ENCODE measurements at regions not wholly inside any gene's neighbourhood (a gene's known extent, or its start where the extent isn't known, plus 50 kb on each side); places are given as distances from the start of the nearest gene placed in this dataset.
A peak's percentile ranks its signal among the peaks of the same experiment; 100 is the strongest.
"Not testable (repeated sequence)": the region's sequence is repeated elsewhere in the genome, so short reads cannot be mapped to it uniquely, and the experiment has no call there.

DNA sequence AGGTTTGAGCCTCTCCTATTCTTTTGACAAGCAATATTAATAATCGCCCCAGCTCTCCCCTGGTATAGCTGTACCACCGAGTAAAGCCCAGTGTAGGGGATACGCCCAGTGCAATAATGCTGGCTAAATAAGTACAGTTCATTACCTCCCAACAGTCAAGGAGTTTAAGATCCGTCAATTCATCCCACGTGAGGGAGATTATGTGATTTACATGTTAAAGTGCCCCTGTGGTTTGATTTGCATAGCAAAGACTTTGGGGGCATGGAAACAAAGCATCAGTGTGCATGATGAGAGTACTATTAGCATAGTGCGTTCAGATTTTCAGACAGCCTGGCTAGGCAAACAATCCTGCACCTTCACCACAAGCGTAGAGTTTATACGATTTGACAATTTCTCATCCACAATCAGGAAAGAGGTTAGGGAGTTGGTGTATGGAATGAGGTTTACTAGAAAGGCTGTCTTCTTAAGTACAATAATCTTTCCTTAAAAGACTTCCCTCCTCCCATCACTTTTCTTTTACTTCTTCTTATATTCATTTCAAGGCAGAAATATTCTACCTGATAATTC, 754.0 kb downstream of the DIAPH3 start:
- Mint-ChIP-seq H3K4me1 (ENCODE audit: low read depth in 2 of 2) (peaks cover 0 to 14% of the 10 kb centered on the region in 2 donors), H3K4me3 (no peak overlapping the region), H3K9me3 (peaks cover 9 to 18% of the 10 kb centered on the region in 2 donors), H3K27me3 (peaks cover 14 to 22% of the 10 kb centered on the region in 2 donors), H3K27ac (no peak overlapping the region), H3K36me3 (ENCODE audit: insufficient read depth) (no peaks in the 10 kb centered on the region)
- DNase-seq (no peak), ATAC-seq (replicated peaks) (no peak)

DNA sequence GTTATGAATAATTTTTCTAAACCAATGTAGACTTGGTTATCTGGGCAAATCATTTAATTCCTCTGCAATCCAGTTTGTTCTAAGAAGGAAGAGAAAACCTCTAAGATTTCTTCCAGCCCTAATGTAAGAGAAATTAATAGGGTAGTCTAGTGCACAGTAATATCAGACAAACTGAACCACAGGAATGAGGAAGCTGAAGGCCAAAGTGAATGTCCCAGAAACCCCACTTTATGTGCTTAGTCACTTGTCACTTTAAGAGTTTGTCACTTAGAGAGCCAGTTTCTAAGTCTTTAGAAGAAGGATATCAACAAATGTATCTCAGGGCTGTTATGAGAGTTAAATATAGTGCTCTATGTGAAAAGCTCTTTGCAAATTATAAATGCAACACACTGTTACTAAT, 750.6 kb downstream of the DIAPH3 start:
- H3K27ac Mint-ChIP-seq = no peak overlapping the region
- H3K27me3 Mint-ChIP-seq = peaks cover 19 to 29% of the 10 kb centered on the region in 2 donors
- ATAC-seq (replicated peaks) = no peak
- DNase-seq = no peak
- no peaks in the 10 kb centered on the region for H3K36me3 Mint-ChIP-seq (ENCODE audit: insufficient read depth)
- no peak overlapping the region for H3K4me3 Mint-ChIP-seq
- H3K9me3 Mint-ChIP-seq = peaks cover 0 to 7% of the 10 kb centered on the region in 2 donors
- peaks cover 0 to 1% of the 10 kb centered on the region in 2 donors for H3K4me1 Mint-ChIP-seq (ENCODE audit: low read depth in 2 of 2)

DNA sequence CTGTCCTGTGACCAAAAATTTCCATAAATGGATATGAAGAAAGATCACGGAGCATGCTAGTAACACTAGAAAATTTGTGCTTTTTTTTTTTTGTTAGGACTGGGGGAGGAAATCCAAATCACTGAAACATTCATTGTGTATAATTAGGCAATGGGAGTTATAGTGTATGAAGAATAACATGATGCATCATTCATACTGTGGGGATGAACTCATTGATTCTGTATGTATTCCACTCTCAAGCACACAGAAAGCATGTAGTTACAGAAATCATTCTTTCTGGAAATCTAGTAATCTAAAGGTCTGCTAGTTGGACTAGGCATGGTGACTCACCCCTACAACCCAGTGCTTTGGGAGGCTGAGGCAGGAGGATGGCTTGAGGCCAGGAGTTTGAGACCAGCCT, 749.7 kb downstream of the DIAPH3 start:
- H3K9me3 Mint-ChIP-seq = peaks cover 0 to 7% of the 10 kb centered on the region in 2 donors

DNA sequence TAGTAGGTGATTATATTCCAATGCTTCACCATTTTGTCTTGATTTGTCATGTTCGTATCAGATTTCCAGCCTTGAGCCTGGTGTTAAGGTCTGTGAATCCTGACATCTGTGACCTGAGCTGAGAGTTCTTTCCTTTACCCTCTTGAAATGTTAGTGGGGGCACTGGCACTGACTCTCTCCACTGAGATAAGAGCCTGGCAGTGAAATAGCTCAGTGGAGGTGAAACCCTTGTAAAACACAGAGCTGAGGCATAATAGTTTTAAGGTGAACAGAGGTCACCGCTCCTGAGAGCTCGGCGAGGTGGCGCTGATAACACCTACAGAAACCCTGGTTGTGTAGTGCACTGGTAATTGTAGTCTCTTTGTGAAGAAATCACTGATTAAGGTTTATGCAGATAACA, 748.2 kb downstream of the DIAPH3 start:
- Mint-ChIP-seq H3K4me1 (ENCODE audit: low read depth in 2 of 2) (peaks cover 0 to 1% of the 10 kb centered on the region in 2 donors), H3K9me3 (peaks cover 0 to 7% of the 10 kb centered on the region in 2 donors), H3K4me3 (no peak overlapping the region), H3K36me3 (ENCODE audit: insufficient read depth) (no peaks in the 10 kb centered on the region), H3K27ac (no peak overlapping the region), H3K27me3 (peaks cover 19 to 27% of the 10 kb centered on the region in 2 donors)
- DNase-seq (no peak), ATAC-seq (replicated peaks) (no peak)

More for the DNA sequence above, 749.7 kb downstream of the DIAPH3 start:
- DNase-seq = no peak
- Mint-ChIP-seq H3K27ac (no peak overlapping the region), H3K36me3 (ENCODE audit: insufficient read depth) (no peaks in the 10 kb centered on the region), H3K27me3 (peaks cover 19 to 29% of the 10 kb centered on the region in 2 donors), H3K4me1 (ENCODE audit: low read depth in 2 of 2) (peaks cover 0 to 1% of the 10 kb centered on the region in 2 donors), H3K4me3 (no peak overlapping the region)
- ATAC-seq (replicated peaks) = no peak

DNA sequence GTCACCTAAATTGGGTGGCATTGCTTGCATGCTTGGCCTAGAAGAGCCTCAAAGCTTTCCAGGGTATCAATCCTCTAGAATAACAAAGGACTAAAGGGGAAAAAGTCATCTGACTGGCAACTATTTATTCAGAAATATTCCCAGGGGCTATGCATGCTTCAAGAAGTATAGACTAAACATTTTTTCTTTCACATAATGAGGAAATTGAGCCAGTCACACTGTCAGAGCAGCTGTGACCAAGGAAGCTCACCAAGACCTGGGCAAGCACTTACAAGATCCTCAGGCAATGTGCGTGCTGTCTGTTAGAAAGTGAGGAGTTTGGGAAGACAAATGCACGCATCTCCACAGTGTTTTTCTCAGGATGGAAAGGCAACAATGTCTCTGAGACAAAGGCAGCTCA, 747.2 kb downstream of the DIAPH3 start:
- ATAC-seq (replicated peaks) = no peak
- Mint-ChIP-seq H3K4me3 (no peak overlapping the region), H3K27ac (no peak overlapping the region), H3K4me1 (ENCODE audit: low read depth in 2 of 2) (peaks cover 0 to 1% of the 10 kb centered on the region in 2 donors), H3K27me3 (peaks cover 14 to 20% of the 10 kb centered on the region in 2 donors), H3K36me3 (ENCODE audit: insufficient read depth) (no peaks in the 10 kb centered on the region), H3K9me3 (peaks cover 0 to 5% of the 10 kb centered on the region in 2 donors)
- DNase-seq = no peak

DNA sequence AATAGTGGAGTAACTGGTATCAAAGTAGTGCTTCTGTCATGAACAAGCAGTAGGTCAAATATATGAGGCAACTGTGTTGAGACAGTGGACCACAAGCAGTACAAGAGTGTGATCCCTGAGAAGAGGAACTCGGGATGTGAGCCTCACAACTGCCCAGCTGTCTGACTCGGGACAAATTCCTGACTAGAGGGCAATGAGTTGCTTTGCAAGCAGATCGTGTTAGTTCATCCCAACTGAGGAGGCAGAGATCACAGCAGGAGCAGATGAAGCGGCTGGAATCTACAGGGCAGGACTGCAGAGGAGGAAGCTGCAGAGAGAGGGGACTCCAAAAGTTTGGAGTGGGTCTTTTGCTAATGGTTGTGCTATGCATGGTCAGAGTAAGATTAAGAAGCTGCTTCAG, 741.1 kb downstream of the DIAPH3 start:
- DNase-seq = no peak
- ATAC-seq (replicated peaks) = no peak
- no peak overlapping the region for H3K4me3 Mint-ChIP-seq
- H3K27me3 Mint-ChIP-seq = peaks cover 3 to 7% of the 10 kb centered on the region in 2 donors
- H3K36me3 Mint-ChIP-seq (ENCODE audit: insufficient read depth) = no peaks in the 10 kb centered on the region
- H3K9me3 Mint-ChIP-seq = no peaks in the 10 kb centered on the region
- H3K27ac Mint-ChIP-seq = no peak overlapping the region
- H3K4me1 Mint-ChIP-seq (ENCODE audit: low read depth in 2 of 2) = no peaks in the 10 kb centered on the region

DNA sequence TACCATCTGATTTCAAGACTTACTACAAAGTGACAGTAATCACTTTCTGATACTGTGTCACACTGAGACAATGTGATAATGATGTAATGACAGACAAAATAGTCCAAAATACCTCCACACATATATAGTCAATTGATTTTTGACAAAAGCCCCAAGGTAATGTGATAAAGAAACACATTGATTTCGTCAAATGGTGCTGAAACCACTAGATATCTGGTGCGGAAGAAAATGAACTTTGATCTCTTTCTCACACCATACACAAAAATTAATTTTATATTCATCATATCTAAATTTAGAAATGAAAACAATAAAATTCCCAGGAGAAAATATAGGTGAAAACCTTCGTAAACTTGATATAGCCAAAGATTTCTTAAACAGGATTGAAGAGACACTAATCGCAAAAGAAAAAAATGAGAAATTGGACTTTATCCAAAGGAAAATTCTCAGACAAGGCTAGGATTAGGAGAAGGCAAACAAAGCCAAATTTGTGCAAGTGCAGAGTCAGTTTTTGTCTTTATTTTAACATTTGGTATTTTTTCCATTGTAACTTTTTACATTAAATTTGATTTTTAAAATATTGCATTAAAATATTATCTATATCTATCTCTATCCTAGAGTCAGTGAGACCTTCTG, 739.9 kb downstream of the DIAPH3 start:
- Mint-ChIP-seq H3K36me3 (ENCODE audit: insufficient read depth) (no peaks in the 10 kb centered on the region), H3K27me3 (peaks cover 0 to 7% of the 10 kb centered on the region in 2 donors), H3K9me3 (no peaks in the 10 kb centered on the region), H3K4me3 (no peak overlapping the region), H3K4me1 (ENCODE audit: low read depth in 2 of 2) (no peaks in the 10 kb centered on the region), H3K27ac (no peak overlapping the region)
- DNase-seq = no peak
- ATAC-seq (replicated peaks) = no peak

DNA sequence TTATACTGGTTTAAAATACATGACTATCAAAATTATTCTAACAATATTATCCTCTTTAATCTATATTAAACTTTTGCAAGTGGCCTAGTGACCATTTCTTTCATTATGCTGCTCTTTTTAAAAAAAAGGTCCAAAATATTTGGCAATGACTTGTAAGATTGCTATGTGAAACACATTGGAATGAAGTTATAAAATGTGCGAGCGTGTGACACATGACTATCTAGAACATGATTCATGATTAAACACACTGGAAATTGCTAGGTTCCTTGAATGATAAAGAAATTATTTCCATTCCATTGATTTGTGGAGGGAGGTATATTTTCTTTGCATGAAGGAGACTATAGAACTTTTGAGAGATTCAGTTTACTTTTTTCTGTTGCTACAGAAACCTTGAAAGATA, 739.1 kb downstream of the DIAPH3 start:
- no peaks in the 10 kb centered on the region for H3K36me3 Mint-ChIP-seq (ENCODE audit: insufficient read depth)
- H3K4me1 Mint-ChIP-seq (ENCODE audit: low read depth in 2 of 2) = no peaks in the 10 kb centered on the region
- H3K4me3 Mint-ChIP-seq = no peak overlapping the region
- H3K27me3 Mint-ChIP-seq = peaks cover 0 to 7% of the 10 kb centered on the region in 2 donors
- no peaks in the 10 kb centered on the region for H3K9me3 Mint-ChIP-seq
- DNase-seq (no peak), ATAC-seq (replicated peaks) (no peak)
- no peak overlapping the region for H3K27ac Mint-ChIP-seq

DNA sequence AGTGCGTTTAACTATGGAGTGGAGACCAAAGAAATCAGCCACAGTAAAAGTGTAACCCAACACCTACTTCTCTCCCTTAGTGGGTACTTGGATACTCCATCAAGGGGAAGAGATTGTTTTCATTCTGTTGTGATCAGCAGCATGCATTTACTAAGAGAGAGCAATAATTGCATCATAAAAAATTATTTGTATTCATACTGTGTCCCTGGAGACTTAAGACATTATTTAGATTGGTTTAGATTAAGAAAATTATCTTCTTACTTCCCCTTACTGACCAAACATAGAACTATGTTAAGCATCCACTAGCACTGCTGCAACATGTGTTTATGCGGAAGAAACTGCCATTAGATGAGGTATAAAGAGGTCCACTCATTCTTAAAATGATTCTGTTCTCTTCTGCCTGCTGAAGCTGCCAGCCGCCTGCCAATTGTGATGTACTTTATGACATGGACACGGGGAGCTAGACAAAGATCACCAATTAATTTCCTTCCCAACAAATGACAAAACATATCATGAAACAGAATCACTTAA, 738.5 kb downstream of the DIAPH3 start:
- ATAC-seq (replicated peaks) (no peak), DNase-seq (no peak)
- Mint-ChIP-seq H3K4me1 (ENCODE audit: low read depth in 2 of 2) (no peaks in the 10 kb centered on the region), H3K36me3 (ENCODE audit: insufficient read depth) (no peaks in the 10 kb centered on the region), H3K9me3 (no peaks in the 10 kb centered on the region), H3K27me3 (peaks cover 0 to 7% of the 10 kb centered on the region in 2 donors), H3K4me3 (no peak overlapping the region), H3K27ac (no peak overlapping the region)

DNA sequence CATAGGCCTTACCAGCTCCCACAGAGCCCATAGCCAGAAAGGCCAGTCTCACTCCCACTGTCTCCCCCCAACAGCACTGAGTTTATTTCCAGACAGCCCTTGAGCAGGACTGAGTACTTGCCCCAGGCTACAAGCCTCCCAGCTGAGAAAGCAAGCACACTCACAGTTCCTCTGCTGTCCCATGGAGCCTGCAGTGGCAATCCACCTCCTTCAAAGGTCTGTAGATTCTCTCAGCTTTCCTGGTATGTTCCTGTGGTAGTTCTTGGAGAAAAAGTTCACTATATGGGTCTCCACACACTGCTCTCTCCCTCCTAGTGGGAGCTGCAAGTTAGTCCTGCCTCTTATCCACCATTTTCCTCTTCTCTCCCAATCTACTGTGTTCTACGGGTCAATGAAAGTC, 728.7 kb downstream of the DIAPH3 start:
- H3K36me3 Mint-ChIP-seq (ENCODE audit: insufficient read depth) = no peaks in the 10 kb centered on the region
- ATAC-seq (replicated peaks) (no peak), DNase-seq (no peak)
- peaks cover 7 to 13% of the 10 kb centered on the region in 2 donors for H3K9me3 Mint-ChIP-seq
- H3K27ac Mint-ChIP-seq = no peak overlapping the region
- H3K4me3 Mint-ChIP-seq = no peak overlapping the region
- no peaks in the 10 kb centered on the region for H3K4me1 Mint-ChIP-seq (ENCODE audit: low read depth in 2 of 2)
- H3K27me3 Mint-ChIP-seq = peaks cover 6 to 7% of the 10 kb centered on the region in 2 donors

DNA sequence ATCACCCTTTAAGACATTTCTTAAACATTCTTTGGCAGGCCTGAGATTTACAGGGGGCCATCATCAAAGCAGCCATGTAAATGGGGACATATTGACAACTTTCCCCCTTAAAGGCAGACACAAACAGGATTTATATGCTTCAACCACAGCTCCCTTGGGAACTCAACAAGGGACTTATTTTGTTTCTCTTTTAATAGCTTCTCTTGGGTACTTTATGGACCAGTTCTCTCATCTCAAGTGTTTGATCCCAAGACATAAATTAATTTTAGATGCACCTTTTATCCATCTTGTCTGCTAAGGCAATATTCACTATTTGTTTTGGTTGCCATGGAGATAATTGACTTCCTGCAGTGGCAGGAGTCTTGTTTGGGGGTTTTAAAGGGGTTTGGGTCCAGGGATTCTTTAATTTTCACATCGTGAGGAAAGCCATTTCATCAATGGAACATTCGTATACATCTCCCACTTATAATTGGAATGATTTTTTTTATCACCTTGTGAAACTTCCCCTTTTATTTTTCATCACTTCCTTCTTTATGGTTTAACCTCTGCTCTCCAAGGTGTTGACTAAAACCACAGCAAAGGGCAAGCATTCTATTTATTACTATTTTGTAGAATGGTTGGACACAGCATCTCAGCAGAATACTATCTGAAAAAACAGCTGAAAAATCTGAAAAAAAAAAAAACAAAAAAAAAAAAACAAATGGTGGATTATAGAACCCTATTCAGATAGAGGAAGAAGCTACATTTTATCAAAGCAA, 726.0 kb downstream of the DIAPH3 start:
- no peaks in the 10 kb centered on the region for H3K36me3 Mint-ChIP-seq (ENCODE audit: insufficient read depth)
- H3K4me1 Mint-ChIP-seq (ENCODE audit: low read depth in 2 of 2) = no peaks in the 10 kb centered on the region
- DNase-seq (no peak), ATAC-seq (replicated peaks) (no peak)
- H3K4me3 Mint-ChIP-seq = no peak overlapping the region
- peaks cover 11 to 16% of the 10 kb centered on the region in 2 donors for H3K27me3 Mint-ChIP-seq
- peaks cover 5 to 7% of the 10 kb centered on the region in 2 donors for H3K9me3 Mint-ChIP-seq
- no peak overlapping the region for H3K27ac Mint-ChIP-seq

DNA sequence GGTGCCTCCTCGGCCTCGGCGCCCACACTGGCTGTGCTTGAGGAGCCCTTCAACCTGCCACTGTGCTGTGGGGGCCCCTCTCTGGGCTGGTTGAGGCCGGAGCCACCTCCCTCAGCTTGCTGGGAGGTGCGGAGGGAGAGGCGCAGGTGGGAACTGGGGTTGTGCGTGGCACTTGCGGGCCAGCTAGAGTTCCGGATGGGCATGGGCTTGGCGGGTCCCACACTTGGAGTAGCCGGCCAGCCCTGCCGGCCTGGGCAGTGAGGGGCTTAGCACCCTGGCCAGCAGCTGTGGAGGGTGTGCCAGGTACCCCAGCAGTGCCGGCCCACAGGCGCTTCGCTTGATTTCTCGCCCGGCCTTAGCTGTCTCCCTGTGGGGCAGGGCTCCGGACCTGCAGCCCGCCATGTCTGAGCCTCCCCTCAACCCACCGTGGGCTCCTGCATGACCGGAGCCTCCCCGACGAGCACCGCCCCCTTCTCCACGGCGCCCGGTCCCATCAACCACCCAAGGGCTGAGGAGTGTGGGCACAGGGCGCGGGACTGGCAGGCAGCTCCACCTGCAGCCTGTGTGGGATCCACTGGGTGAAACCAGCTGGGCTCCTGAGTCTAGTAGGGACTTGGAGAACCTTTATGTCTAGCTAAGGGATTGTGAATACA, 723.8 kb downstream of the DIAPH3 start:
- Mint-ChIP-seq H3K9me3 (no peaks in the 10 kb centered on the region), H3K27ac (no peak overlapping the region), H3K27me3 (peaks cover 11 to 16% of the 10 kb centered on the region in 2 donors), H3K36me3 (ENCODE audit: insufficient read depth) (no peaks in the 10 kb centered on the region), H3K4me1 (ENCODE audit: low read depth in 2 of 2) (no peaks in the 10 kb centered on the region), H3K4me3 (no peak overlapping the region)
- ATAC-seq (replicated peaks) = no peak
- no peak for DNase-seq

DNA sequence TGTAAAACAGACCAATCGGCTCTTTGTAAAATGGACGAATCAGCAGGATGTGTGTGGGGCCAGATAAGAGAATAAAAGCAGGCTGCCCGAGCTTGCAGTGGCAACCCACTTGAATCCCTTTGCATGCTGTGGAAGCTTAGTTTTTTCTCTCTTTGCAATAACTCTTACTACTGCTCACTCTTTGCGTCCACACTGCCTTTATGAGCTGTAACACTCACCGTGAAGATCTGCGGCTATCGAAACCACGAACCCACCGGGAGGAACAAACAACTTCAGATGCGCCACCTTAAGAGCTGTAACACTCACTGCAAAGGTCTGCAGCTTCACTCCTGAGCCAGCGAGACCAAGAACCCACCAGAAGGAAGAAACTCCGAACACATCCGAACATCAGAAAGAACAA, 722.7 kb downstream of the DIAPH3 start:
- not testable (repeated sequence) for ATAC-seq (replicated peaks); H3K9me3 Mint-ChIP-seq; H3K36me3 Mint-ChIP-seq (ENCODE audit: insufficient read depth); H3K27ac Mint-ChIP-seq; H3K4me1 Mint-ChIP-seq (ENCODE audit: low read depth in 2 of 2); DNase-seq
- Mint-ChIP-seq H3K4me3 (peak overlapping the region in 1 of 2 donors; percentile 29), H3K27me3 (peaks cover 16% of the 10 kb centered on the region in 2 donors)

Measured in effector memory CD8-positive, alpha-beta T cell (primary cell).